Endothelial cell of hepatic sinusoid (primary cell): ENCODE measurements at regions not wholly inside any gene's neighbourhood (a gene's known extent, or its start where the extent isn't known, plus 50 kb on each side); places are given as distances from the start of the nearest gene placed in this dataset.

Experiments used
- in situ Hi-C: cut with HindIII; loops from 2 replicates; pipeline ENCODE4 v1.10.0; 2017; ENCODE audit warnings: low sequenced_read_pairs

DNA sequence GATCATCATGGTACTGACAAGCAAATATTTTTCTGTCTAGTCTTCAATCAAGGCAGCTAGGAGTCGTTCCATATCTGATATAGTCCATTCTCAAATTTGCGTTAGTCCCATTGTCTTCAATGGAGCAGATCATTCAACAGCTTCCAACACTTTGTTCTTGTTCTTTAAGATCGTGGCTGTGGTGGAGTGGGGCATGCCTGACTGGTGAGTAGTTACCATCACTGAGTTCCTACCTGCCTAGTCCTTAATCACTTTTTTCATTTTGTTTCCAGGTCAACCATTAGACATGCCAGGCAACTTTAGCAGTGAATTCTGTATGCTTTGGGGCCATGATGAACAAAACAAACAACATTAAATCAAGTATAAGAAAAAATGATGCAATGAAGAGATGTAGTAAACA lies 693.1 kb upstream of the KIRREL3 start:
- in situ Hi-C loops = no loop called here

DNA sequence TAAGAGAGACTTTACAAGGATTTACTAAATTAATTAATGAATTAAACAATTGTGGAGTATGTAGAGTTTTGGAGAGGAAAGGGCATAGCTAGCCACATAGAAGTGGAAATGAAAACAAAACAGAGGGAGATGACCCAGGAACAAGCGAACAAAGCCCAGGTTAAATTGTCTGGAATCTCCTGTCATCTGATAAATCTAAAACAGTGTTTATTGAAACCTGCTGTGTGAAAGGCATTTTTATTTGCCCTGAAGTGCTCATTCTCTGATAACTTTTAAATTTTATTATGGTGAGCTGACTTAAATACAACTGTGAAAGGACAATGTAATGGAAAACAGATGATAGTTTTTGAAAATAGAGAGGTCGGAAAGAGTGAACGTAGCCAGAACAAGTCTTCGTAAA lies 682.8 kb upstream of the KIRREL3 start:
- in situ Hi-C loops = no loop called here

DNA sequence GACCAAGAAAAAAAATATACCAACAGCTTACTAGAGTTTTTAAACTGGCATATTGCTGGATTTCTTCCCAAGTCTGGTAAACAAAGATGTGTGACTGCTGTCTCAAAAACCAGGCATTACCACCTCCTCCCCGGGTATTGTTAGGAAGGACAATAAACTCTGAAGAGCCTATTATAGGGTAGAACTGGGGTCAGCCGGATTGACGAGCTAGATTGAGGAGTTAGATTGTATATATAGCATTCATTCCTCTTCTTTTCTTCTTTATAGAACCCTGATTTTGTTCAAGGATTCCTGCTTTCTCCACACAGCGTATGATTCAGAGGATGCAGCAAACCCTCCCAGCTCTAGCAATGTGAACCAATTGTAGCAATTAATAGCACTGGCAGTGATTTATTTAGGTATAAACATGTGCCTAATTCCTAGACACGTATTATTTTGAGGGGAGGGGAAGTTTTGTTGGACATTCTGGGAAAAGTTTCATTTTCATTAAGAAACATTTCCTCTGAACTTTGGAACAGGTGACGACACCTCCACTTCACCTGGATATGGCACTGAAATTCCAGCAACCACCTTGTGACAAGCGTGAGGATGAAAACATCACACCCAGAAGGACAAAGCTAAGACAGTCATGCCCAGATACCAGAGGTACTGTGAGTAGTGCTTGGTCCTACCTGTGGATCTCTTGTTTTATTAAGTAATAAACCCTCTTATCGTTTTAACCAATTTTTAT lies 679.4 kb upstream of the KIRREL3 start:
- in situ Hi-C loops = no loop called here

DNA sequence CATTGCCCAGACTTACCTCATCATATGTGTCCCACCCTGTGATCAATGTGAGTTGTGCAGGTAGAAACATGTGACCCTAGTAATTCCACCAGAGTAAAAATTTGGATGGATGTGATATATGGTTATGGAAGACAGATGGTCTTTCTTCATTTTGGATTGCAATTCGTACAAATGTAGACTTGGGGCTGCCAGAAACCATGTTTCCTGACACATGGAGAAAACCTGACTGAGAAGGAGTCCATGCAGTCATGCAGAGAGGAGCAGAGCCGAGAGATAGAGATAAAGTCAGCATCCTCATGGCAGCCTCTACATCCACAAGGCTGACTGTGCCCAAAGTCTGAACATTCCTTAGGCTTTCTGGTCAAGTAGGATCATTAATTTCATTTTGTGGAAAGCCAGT lies 678.1 kb upstream of the KIRREL3 start:
- in situ Hi-C loops = no loop called here

DNA sequence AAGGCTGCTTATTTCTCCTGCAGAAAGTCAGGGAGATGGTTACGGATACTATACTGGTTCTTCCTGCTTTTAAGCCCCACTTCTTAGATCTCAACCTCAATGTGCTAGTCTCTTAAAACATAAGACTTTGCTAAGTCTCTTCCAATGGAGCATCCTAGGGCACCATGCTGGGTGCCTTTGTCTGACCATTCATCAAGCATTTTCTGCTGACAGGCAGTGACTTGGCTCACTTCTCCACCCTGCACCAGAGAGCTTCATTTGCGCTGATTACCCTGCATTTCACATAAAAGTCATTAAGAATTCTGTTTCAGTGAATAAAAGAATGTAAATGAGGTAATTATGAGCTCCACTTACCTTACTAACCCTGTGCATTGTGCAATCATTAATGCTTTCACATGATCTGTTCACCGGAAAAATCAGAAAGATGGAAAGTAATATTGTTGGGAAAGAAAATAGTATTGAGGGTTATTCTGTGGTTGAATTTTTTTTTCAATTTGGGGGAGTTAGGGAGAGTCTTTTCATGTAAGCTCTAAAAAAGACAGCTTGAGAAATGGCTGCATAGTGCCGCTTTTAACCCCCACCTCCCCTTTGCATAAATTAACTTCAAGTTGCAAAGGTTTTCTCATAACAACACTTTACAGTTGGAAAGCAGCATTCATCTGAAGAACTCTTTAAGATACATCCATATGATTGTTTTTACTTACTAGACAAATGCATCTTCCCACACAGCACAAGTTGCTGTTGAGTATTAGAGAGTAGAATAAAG lies 677.3 kb upstream of the KIRREL3 start:
- in situ Hi-C loops = no loop called here

DNA sequence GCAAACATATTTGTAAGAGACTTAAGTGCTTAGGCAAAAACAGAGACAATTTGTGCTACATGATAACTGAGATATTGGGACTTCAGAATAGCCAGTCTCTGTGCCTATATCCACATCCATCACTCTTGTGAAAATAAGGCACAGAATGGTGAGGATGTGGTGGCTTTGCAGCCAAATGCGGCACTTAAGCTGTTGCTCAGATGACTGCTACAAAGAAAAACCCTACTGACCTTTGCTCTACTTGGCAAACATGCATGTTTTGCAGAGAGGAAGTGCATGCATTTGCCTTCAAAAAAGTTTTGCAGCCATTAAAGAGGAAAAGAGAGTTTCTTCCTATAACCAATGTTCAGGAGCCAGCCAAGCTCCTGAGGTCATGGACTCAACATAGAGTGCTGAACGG lies 675.0 kb upstream of the KIRREL3 start:
- in situ Hi-C loops = no loop called here

DNA sequence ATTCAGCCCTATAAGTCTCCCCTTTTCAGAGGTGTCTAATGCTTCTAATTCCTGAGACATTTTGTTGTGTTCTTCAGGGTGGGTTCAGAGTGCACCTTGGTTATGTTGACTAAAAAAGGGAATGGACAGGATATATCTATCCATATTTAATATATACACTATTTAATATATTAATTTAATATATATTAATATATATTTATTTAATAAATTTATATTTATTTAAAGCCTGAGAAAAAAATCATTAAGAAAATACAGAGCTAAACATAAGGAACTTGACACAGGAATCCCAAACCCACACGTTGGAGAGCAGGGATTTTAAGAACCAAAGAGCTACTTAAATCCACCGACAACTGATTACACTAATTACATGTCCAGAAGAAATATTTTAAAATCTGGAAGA lies 674.2 kb upstream of the KIRREL3 start:
- in situ Hi-C loops = no loop called here

DNA sequence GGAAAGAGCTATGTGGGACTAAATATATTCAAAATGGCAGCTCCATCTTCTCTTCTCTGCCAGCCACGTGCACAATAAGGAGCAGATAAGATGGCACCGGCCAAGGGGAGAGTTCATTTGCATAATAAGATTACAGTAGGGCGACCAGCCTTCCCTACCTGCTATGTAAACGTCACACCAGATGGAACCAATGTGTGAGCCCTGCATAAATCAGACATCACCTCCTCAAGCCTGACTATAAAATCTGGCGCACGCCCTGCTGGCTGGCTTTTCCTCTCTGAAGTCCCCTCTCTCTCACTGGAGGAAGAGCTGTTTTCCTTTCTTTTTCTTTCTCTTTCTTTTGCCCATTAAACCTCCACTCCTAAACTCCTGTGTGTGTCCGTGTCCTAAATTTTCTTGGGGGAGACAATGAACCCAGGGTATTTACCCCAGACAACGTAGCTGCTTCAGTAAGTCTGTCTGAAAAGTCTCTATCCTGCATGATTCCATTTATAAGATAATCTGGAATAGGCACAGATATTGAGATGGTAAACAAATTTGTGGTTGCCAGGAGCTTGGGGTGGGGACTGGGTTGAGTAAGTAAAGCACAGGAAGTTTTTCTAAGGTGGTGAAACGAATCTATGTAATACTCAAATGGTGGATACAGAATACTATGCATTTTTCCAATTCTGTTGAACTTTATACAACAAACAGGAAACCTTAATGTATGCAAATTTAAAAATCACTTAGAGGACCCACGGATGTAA lies 670.0 kb upstream of the KIRREL3 start:
- in situ Hi-C loops = no loop called here

DNA sequence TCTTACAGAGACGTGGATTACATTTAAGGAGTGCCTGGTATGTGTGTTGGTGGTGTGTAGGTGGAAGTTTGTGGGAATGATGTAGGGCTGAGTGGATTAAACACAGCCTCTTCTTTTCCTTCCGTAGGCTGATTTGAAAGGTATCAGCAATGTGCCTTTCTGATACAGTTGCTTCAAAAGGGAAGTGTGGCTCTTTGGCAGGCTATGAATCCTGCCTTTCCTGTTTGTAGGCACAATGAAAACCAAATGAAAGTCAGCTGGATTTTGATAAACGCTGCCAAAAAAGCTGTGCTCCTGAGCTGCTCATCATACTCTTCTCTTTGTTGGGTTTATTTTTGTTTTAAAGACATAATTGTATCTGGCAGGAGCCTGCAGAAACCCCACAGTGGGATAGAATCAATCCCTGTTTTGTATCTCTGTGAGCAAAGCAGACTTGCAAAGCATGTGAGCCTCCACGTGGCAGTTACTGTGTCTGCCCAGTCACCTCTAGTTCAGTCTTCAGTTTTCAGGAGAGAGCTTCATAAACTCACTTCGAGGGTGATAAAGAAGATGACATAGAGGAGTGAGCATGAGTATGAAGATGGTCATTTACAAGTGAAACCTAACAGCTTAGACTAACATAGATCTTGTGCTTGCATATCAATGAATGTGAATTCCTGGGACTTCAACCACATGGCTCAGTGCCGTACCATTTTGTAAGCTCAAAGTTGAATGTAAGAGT lies 655.7 kb upstream of the KIRREL3 start:
- in situ Hi-C loops = no loop called here

DNA sequence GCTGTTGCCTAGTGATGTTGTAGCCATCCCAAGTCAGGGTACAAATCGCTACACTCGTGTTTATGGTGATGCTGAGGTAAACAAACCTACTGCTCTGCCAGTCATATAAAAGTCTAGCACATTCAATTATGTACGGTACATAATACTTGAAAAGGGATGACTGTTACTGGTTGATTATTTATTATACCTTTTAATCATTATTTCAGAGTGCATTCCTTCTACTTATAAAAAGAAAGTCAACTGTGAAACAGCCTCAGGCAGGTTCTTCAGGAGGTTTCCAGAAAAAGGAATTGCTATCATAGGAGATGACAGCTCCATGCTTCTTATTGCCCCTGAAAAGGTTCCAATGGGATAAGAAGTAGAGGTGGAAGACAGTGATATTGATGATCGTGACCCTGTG lies 652.5 kb upstream of the KIRREL3 start:
- in situ Hi-C loops = no loop called here

DNA sequence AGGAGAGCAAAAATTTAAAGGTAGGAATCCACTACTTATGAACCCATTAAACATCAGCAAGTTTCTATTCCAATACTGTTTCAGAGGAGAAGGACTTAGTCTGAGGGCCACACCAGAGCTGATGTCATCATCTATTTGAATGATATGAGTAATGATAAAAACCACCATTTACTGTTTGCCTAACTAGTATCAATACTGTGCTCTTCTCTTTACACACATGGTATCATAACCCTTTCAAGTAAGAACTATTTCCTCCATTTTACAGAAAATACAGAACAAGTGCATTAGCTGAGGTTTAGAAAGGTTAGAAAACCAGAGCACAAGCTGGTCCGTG lies 651.3 kb upstream of the KIRREL3 start:
- in situ Hi-C loops = no loop called here

DNA sequence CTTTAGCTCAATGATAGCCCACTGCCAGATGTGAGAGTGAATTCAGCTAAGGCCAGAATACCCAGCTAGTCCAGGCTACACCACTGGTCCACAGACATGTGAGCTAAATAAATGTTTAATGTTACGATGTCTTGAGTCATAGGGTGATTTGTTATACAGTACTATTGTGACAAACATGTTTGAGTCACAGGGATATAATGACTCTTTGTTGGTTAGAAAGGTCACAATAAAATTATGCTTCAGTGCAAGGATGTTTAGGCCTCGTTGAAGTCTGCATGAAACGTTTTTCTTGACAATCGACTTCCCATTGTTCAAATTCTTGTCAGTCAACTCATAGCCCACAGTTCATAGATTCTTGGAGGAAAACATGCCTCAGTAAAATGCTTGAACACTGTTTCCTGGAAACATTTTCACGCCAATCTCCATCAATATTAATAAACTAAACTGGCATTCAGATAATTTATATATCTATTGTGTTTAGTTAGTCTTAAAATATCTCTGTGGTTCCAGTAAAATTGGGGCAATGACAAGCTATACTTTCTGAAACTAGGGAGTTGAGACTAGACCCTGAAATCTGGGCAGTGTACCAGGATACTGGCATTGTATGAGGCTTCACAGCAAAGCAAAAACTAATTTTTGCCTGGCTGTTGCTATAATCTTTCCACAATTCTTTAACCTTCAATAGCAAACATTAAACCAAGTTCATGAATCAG lies 650.8 kb upstream of the KIRREL3 start:
- in situ Hi-C loops = no loop called here

DNA sequence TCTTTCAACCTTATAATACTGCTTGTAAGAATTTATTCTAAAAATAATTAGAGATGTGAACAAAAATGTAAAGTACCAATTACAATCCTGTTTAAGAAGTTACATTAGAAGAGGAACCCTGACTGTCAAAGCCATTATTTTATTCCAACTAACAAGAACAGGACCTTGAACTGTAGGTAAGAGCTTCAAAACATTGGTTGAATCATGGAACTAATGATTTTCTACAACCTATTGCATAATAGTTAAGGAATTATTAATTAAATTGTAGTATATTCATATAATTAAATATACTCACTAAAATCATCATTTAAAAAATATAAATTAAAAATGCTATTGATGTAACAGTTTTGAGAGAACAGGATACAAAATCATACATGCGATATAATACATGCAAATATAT lies 649.4 kb upstream of the KIRREL3 start:
- in situ Hi-C loops = no loop called here

DNA sequence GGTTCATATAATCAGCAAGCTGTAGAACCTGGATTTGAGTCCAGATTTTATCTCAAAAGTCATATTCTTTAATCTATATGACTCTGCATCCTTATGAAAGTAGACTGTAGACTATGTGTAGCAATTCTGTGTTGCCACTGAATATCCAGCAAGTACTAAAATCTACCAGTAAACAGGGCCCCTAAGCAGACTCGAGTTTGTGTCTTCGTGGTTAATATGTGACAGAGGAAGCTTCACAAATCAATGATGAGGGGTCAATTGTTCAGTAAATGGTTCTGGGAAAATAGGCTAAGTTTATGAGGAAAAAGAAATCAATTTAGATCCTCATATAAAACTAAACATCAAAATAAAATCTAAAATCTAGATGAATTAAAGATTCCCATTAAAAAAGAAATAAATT lies 648.5 kb upstream of the KIRREL3 start:
- in situ Hi-C loops = no loop called here

DNA sequence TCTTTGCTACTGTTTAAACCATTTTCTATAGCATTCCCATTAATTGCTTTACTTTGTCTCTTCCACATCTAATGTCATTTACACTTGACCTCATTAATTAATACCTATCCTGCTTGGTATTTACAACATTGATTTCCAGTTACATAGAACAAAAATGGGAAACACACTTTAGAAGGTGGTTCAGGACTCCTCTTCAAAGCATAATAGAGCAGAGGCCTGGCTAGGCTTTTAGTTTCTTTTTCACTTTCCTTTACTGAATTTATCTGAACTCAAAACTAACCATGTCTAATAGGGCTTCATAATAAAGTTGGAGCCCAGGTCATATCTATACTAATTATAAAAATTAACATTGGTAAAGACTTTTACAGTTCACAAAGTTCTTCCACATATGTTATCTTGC lies 648.0 kb upstream of the KIRREL3 start:
- in situ Hi-C loops = no loop called here

DNA sequence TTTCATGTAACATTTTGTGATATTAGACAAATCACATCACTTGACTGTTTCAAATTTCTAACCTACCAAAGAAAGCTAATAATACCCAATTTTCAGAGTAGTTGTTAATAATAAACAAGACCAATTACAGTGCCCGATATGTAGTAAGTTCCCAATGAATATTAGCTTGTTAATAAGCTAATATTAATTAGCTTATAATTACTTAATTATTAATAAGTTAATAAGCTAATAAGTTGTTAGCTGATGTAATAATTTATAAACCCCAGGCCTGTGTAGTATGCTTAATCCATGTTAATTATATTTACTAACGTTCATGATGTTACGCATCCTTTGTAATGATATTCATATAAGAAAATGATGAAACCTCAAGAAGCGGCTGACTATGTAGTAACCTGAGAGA lies 643.8 kb upstream of the KIRREL3 start:
- in situ Hi-C loops = no loop called here

DNA sequence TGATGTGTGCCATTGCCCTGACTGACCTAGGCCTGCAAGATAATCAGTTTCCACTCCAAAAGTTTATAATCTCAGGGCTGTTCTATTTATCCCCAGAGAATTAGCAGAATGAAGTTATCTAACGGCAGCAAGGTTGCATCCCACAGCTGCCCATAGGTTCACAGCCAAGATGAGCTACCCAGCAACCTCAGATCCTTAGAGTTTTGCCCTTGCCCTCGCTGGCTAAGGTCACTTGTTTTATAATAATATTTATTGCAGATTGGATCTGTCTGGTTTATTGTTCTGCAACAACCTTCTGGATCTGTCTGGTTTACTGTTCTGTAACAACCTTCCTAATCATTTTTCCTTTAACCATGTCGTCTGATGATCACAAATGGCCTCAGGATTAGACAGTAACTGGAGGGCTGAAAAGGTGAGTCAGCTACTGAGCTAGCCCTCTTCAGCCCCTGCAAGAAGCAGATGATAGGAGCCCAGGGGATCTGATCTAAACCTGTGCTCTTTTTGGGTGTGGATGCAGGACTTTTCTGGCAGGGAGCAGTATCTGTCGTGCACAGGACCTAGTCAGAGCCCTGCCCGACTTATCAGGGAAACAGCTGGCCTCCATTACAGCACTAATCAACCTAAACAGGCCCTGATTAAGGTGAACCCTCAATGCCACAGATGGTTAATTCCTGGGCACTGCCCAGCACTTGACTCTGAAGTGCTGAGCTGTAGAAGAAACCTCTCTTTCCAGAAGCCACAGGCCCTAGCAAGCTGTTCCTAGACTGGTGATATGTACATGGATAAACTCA lies 642.9 kb upstream of the KIRREL3 start:
- in situ Hi-C loops = no loop called here

DNA sequence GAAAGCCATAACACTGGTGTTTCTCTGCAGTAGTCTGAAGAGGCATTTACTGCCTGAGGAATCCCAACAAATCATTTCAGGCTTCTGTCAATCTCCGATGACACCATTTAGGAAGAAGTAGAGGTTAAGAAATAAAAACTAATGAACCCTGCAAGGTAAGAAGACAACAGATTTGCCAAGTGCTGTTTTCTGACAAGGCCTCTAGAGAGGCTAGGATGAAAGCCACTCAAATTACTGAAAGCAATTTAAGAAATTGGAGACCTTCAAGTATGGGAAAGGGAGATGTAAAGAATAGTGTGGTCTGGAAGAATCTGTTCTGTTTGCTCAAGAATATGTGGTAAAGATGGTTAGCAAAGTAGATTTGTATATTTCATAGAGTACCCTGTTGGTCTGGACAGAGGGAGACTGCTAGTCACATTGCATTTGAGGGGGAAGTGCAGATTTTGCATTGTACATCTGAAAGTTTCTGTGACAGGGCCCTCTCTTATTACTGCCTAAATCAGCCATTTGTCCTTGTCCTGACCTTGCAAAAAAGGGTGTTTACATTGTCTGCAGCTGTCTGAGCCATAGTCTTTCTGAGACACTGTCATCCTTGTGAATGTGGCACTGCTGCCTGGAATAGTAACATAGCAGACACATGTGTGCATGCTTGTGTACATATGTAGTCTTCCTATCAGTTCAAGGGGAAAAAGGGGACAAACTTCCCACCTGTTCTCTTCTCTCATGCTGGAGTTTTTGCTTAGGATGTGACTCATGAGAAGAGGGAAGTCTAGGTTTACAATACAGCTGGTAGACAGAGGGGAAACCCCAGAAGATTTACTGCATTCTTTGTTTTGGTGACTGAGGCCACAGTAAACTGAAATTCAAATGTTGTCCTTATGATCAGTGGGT lies 640.2 kb upstream of the KIRREL3 start:
- in situ Hi-C loops = no loop called here

DNA sequence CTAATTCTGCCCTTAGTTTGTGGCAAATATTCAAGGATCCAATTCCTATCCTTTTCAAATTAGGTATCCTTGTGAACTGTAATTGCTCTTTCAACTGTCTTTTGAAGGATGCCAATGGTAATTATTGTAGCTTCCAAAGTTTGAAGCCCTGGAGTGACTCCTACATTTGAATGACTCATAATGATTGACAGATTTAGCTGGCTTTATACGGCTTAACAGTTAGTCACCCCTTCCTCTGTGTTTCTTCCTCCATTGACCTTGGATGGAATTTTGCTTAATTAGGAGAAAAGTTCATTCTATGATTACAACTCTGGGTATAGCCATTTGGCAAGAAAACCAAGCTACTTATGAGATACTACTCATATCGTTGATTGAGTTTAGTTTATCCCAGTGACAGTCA lies 639.3 kb upstream of the KIRREL3 start:
- in situ Hi-C loops = no loop called here
